IMR-90 (cell line): ENCODE measurements at regions not wholly inside any gene's neighbourhood (a gene's known extent, or its start where the extent isn't known, plus 50 kb on each side); places are given as distances from the start of the nearest gene placed in this dataset.

Source experiments
- ATAC-seq: fragments of 200-7000 bp; cut with Tn5 transposase; 2 replicates; pipeline ENCODE4 v1.9.1; 2020; ENCODE audit warnings: low read depth, mild to moderate bottlenecking, moderate library complexity
- BruUV-seq: library from RNA; stranded (reverse); fragments of 400-500 nt; replicated peaks from 2 replicates; lab custom pipeline; 2021; lab: Mats Ljungman, UMichigan
- CTCF ChIA-PET: fragments of 300-600 bp; formaldehyde crosslinking; extraction: SDS; loops from one replicate; lab custom pipeline; 2021; ENCODE audit warnings: antibody characterized with exemption; lab: Yijun Ruan, JAX
- POLR2A ChIA-PET: fragments of 300-600 bp; sonication (Branson Sonifier 250); formaldehyde crosslinking; loops from one replicate; lab custom pipeline; 2022; ENCODE audit warnings: antibody characterized with exemption; ENCODE audit not compliant: unreplicated experiment; lab: Charles Lee
- DNase-seq: peaks from one replicate; pipeline ENCODE4 v3.0.0; 2013
- H2AFZ ChIP-seq: replicated peaks from 2 replicates; pipeline ENCODE3; 2013; ENCODE audit warnings: low read length, mild to moderate bottlenecking; ENCODE audit not compliant: poor library complexity
- H2AK5ac ChIP-seq: 2 replicates; pipeline ENCODE4 v1.6.1; 2013; ENCODE audit warnings: low read depth, low read length, inconsistent platforms
- H2AK9ac ChIP-seq: replicated peaks from 2 replicates; pipeline ENCODE3; 2013; ENCODE audit warnings: mild to moderate bottlenecking, low read depth, low read length, moderate library complexity; ENCODE audit not compliant: poor library complexity
- H2BK120ac ChIP-seq: 2 replicates; pipeline ENCODE4 v1.6.1; 2013; ENCODE audit warnings: low read depth, low read length, inconsistent platforms
- H2BK15ac ChIP-seq: 3 replicates; pipeline ENCODE4 v1.6.1; 2013; ENCODE audit warnings: low read depth, low read length, inconsistent platforms
- H2BK20ac ChIP-seq: 2 replicates; pipeline ENCODE4 v1.6.1; 2013; ENCODE audit warnings: low read depth, mild to moderate bottlenecking, inconsistent platforms, low read length, moderate library complexity
- H2BK5ac ChIP-seq: 2 replicates; pipeline ENCODE4 v1.6.1; 2013; ENCODE audit warnings: mild to moderate bottlenecking, low read depth, low read length, inconsistent platforms; ENCODE audit not compliant: poor library complexity, severe bottlenecking
- H3K14ac ChIP-seq: replicated peaks from 2 replicates; pipeline ENCODE4 v1.6.1; 2013; ENCODE audit warnings: low read depth, low read length, inconsistent platforms
- H3K18ac ChIP-seq: 2 replicates; pipeline ENCODE4 v1.6.1; 2013; ENCODE audit warnings: low read depth, low read length, control low read depth
- H3K23ac ChIP-seq: 2 replicates; pipeline ENCODE4 v1.6.1; 2013; ENCODE audit warnings: low read depth, low read length, inconsistent platforms
- H3K27ac ChIP-seq: 2 replicates; pipeline ENCODE4 v1.5.1; 2013; ENCODE audit warnings: mild to moderate bottlenecking, control low read depth, low read length; ENCODE audit not compliant: insufficient read depth
- H3K27me3 ChIP-seq: 2 replicates; pipeline ENCODE4 v1.6.1; 2013; ENCODE audit warnings: low read length; ENCODE audit not compliant: control insufficient read depth, insufficient read depth
- H3K36me3 ChIP-seq: 2 replicates; pipeline ENCODE4 v1.6.1; 2013; ENCODE audit warnings: low read length, mixed read lengths; ENCODE audit not compliant: control insufficient read depth, insufficient read depth
- H3K4ac ChIP-seq: 2 replicates; pipeline ENCODE4 v1.6.1; 2013; ENCODE audit warnings: low read depth, low read length, inconsistent platforms
- H3K4me1 ChIP-seq: 2 replicates; pipeline ENCODE4 v1.6.1; 2013; ENCODE audit warnings: low read length, mixed read lengths; ENCODE audit not compliant: control insufficient read depth, insufficient read depth
- H3K4me2 ChIP-seq: 2 replicates; pipeline ENCODE4 v1.6.1; 2013; ENCODE audit warnings: low read depth, mild to moderate bottlenecking, control low read depth, low read length, moderate library complexity
- H3K4me3 ChIP-seq: 2 replicates; pipeline ENCODE4 v1.5.1; 2013; ENCODE audit warnings: low read depth, mild to moderate bottlenecking, control low read depth, low read length, moderate library complexity; ENCODE audit not compliant: insufficient read depth
- H3K56ac ChIP-seq: 2 replicates; pipeline ENCODE4 v1.6.1; 2013; ENCODE audit warnings: low read length, inconsistent platforms; ENCODE audit not compliant: insufficient read depth; ENCODE audit errors: extremely low read depth
- H3K79me1 ChIP-seq, 2 experiments: 2 replicates each; pipeline ENCODE4 v1.6.1; 2013; ENCODE audit warnings: low read length in 2 of 2, inconsistent platforms in 1 of 2, low read depth in 1 of 2
- H3K9ac ChIP-seq: 2 replicates; pipeline ENCODE4 v1.6.1; 2013; ENCODE audit warnings: low read depth, low read length, control low read depth
- H3K9me1 ChIP-seq: 2 replicates; pipeline ENCODE4 v1.6.1; 2013; ENCODE audit warnings: low read length, inconsistent platforms; ENCODE audit not compliant: insufficient read depth
- H3K9me3 ChIP-seq: 2 replicates; pipeline ENCODE4 v1.6.1; 2013; ENCODE audit warnings: low read length; ENCODE audit not compliant: control insufficient read depth, insufficient read depth
- H4K20me1 ChIP-seq: 2 replicates; pipeline ENCODE4 v1.6.1; 2013; ENCODE audit warnings: low read length, inconsistent platforms; ENCODE audit not compliant: insufficient read depth
- H4K5ac ChIP-seq: 2 replicates; pipeline ENCODE4 v1.6.1; 2013; ENCODE audit warnings: mild to moderate bottlenecking, low read depth, low read length, control low read depth
- H4K8ac ChIP-seq, 2 experiments: 2 replicates each; pipeline ENCODE4 v1.6.1; 2013; ENCODE audit warnings: low read depth in 2 of 2, low read length in 2 of 2, control low read depth in 1 of 2, inconsistent platforms in 1 of 2
- H4K91ac ChIP-seq: 2 replicates; pipeline ENCODE4 v1.6.1; 2013; ENCODE audit warnings: low read depth, low read length, inconsistent platforms; ENCODE audit not compliant: insufficient read depth
- BHLHE40 ChIP-seq: fragments of 150-350 bp; IDR thresholded peaks from 2 replicates; pipeline ENCODE4 v1.6.1; 2016; ENCODE audit warnings: mild to moderate bottlenecking, low read depth, low read length
- CEBPB ChIP-seq: IDR thresholded peaks from 2 replicates; pipeline ENCODE4 v1.6.1; 2012; ENCODE audit warnings: low read depth, low read length, improper control_type of control experiment
- CHD1 ChIP-seq: IDR thresholded peaks from 2 replicates; pipeline ENCODE4 v1.6.1; 2012; ENCODE audit warnings: low read depth, low read length, improper control_type of control experiment
- FOS ChIP-seq: fragments of 150-350 bp; IDR thresholded peaks from 2 replicates; pipeline ENCODE4 v1.6.1; 2016; ENCODE audit warnings: low read depth, low read length
- MAFK ChIP-seq: IDR thresholded peaks from 2 replicates; pipeline ENCODE4 v1.6.1; 2012; ENCODE audit warnings: low read depth, low read length, improper control_type of control experiment
- MAZ ChIP-seq: IDR thresholded peaks from 2 replicates; pipeline ENCODE4 v1.6.1; 2012; ENCODE audit warnings: low read depth, mild to moderate bottlenecking, low read length, improper control_type of control experiment, moderate library complexity, borderline replicate concordance
- MXI1 ChIP-seq: IDR thresholded peaks from 2 replicates; pipeline ENCODE4 v1.6.1; 2012; ENCODE audit warnings: low read depth, mild to moderate bottlenecking, low read length, moderate library complexity, borderline replicate concordance
- NFE2L2 ChIP-seq: fragments of 150-350 bp; IDR thresholded peaks from 2 replicates; pipeline ENCODE4 v1.6.1; 2016; ENCODE audit warnings: low read depth, mild to moderate bottlenecking, low read length
- POLR2A ChIP-seq: IDR thresholded peaks from 2 replicates; pipeline ENCODE4 v1.6.1; 2012; ENCODE audit warnings: mild to moderate bottlenecking, low read depth, low read length
- RAD21 ChIP-seq: IDR thresholded peaks from 2 replicates; pipeline ENCODE4 v1.6.1; 2012; ENCODE audit warnings: low read length, improper control_type of control experiment
- RCOR1 ChIP-seq: IDR thresholded peaks from 2 replicates; pipeline ENCODE4 v1.6.1; 2012; ENCODE audit warnings: mild to moderate bottlenecking, low read length, improper control_type of control experiment; ENCODE audit not compliant: insufficient replicate concordance
- RFX5 ChIP-seq: IDR thresholded peaks from 2 replicates; pipeline ENCODE4 v1.8.0; 2012; ENCODE audit warnings: low read depth, mild to moderate bottlenecking, low read length, moderate library complexity
- SMC3 ChIP-seq: fragments of 150-350 bp; IDR thresholded peaks from 2 replicates; pipeline ENCODE4 v1.6.1; 2016; ENCODE audit warnings: low read depth, mild to moderate bottlenecking, antibody characterized with exemption, low read length, moderate library complexity
- WGBS, 2 experiments: methylation state at CpG; one replicate each; pipeline versions ENCODE4 v1.1.5 to v1.1.7; 2013; ENCODE audit warnings: missing lambda C conversion rate in 2 of 2; ENCODE audit not compliant: insufficient read length in 1 of 2; ENCODE audit errors: extremely low coverage in 2 of 2; 5-methylcytosine and 5-hydroxymethylcytosine counted together
- dilution Hi-C: fragments of 300-500 bp; cut with HindIII; formaldehyde crosslinking; loops from one replicate; pipeline ENCODE4 v1.14.3; 2018; ENCODE audit warnings: low sequenced_read_pairs; ENCODE audit not compliant: unreplicated experiment
- in situ Hi-C: fragments of 300-500 bp; cut with MboI; formaldehyde crosslinking; loops from 3 replicates; pipeline ENCODE4 v1.14.3; 2019; ENCODE audit warnings: low sequenced_read_pairs, inconsistent platforms, mixed read lengths
- intact Hi-C: fragments of 100-400 bp; cut with micrococcal nuclease; formaldehyde crosslinking; loops from 2 replicates; pipeline ENCODE4 v1.10.0; 2022
- TF ChIP-seq, protein P1 (sequence below): fragments of 150-350 bp; IDR thresholded peaks from 2 replicates; pipeline ENCODE4 v1.6.1; 2016; ENCODE audit warnings: low read depth, mild to moderate bottlenecking, low read length, moderate library complexity, borderline replicate concordance
- TF ChIP-seq, protein P2 (sequence below): fragments of 150-350 bp; IDR thresholded peaks from 2 replicates; pipeline ENCODE4 v1.6.1; 2017; ENCODE audit warnings: mild to moderate bottlenecking, antibody characterized with exemption, low read length, low read depth
- TF ChIP-seq, protein P3 (sequence below): conservative IDR thresholded peaks from 2 replicates; pipeline ENCODE4 v1.5.1; 2012; ENCODE audit warnings: mild to moderate bottlenecking, low read depth, low read length, improper control_type of control experiment

DNA sequence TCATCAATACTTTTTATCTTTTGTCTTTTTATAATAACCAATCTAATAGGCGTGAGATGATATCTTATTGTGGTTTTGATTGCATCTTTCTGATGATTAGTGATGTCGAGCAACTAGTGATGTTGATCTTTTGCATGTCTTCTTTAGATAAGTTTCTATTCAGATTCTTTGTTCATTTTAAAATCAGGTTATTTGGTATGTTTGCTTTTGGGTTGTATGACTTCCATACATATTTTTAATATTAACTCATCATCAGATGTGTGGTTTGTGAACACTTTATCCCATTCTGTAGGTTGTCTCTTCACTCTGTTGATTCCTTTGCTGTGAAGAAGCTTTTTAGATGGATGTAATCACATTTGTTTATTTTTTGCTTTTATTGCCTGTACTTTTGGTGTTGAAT, 295.8 kb downstream of the BCKDHB start:
- Histone ChIP-seq H3K4me1 (no peaks in the 10 kb centered on the region), H3K9me1 (no peaks in the 10 kb centered on the region), H3K79me1 (no peaks in the 10 kb centered on the region; a peak in 1 of 4 replicates), H2BK15ac (no peak overlapping the region), H3K9me3 (no peaks in the 10 kb centered on the region), H3K27ac (no peak overlapping the region), H3K27me3 (no peaks in the 10 kb centered on the region), H4K8ac (no peak overlapping the region), H3K56ac (no peak overlapping the region), H3K4ac (no peak overlapping the region), H2AK9ac (no peak overlapping the region), H4K20me1 (no peaks in the 10 kb centered on the region), H3K36me3 (no peaks in the 10 kb centered on the region), H2BK20ac (no peak overlapping the region), H2BK120ac (no peak overlapping the region), H3K4me2 (no peak overlapping the region), H4K91ac (no peak overlapping the region), H4K5ac (no peak overlapping the region), H3K4me3 (no peak overlapping the region), H2BK5ac (peak overlapping the region; percentile 38), H3K14ac (no peak overlapping the region), H2AFZ (no peak overlapping the region), H3K9ac (no peak overlapping the region), H3K23ac (no peak overlapping the region), H2AK5ac (no peak overlapping the region), H3K18ac (no peak overlapping the region)
- POLR2A ChIA-PET, result no interaction called here
- DNase-seq (peak; percentile 58), ATAC-seq (no peak)
- in situ Hi-C loops, result no loop called here
- intact Hi-C loops, result no loop called here
- dilution Hi-C loops, result no loop called here
- WGBS, 2 experiments, result no CpG with 5 or more reads among the region's 2 CpGs
- TF ChIP-seq RCOR1 (no peak), BHLHE40 (no peak), NFE2L2 (no peak), MXI1 (no peak), RAD21 (no peak), CEBPB (no peak), FOS (no peak), CHD1 (no peak), RFX5 (no peak), POLR2A (no peak), MAFK (no peak), MAZ (no peak), SMC3 (no peak)
- TF ChIP-seq, protein P1, sequence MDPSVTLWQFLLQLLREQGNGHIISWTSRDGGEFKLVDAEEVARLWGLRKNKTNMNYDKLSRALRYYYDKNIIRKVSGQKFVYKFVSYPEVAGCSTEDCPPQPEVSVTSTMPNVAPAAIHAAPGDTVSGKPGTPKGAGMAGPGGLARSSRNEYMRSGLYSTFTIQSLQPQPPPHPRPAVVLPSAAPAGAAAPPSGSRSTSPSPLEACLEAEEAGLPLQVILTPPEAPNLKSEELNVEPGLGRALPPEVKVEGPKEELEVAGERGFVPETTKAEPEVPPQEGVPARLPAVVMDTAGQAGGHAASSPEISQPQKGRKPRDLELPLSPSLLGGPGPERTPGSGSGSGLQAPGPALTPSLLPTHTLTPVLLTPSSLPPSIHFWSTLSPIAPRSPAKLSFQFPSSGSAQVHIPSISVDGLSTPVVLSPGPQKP, result no peak
- TF ChIP-seq, protein P2, sequence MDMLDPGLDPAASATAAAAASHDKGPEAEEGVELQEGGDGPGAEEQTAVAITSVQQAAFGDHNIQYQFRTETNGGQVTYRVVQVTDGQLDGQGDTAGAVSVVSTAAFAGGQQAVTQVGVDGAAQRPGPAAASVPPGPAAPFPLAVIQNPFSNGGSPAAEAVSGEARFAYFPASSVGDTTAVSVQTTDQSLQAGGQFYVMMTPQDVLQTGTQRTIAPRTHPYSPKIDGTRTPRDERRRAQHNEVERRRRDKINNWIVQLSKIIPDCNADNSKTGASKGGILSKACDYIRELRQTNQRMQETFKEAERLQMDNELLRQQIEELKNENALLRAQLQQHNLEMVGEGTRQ, result no peak
- TF ChIP-seq, protein P3, sequence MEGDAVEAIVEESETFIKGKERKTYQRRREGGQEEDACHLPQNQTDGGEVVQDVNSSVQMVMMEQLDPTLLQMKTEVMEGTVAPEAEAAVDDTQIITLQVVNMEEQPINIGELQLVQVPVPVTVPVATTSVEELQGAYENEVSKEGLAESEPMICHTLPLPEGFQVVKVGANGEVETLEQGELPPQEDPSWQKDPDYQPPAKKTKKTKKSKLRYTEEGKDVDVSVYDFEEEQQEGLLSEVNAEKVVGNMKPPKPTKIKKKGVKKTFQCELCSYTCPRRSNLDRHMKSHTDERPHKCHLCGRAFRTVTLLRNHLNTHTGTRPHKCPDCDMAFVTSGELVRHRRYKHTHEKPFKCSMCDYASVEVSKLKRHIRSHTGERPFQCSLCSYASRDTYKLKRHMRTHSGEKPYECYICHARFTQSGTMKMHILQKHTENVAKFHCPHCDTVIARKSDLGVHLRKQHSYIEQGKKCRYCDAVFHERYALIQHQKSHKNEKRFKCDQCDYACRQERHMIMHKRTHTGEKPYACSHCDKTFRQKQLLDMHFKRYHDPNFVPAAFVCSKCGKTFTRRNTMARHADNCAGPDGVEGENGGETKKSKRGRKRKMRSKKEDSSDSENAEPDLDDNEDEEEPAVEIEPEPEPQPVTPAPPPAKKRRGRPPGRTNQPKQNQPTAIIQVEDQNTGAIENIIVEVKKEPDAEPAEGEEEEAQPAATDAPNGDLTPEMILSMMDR, result no peak
- CTCF ChIA-PET, result interaction anchor here (0.6 kb wide), 1 partner anchor 22 kb away, joined by 3 read pairs; no protein-coding TSS in a partner anchor
- BruUV-seq, result no TSS peak
